ENCODE measurements at regions not wholly inside any gene's neighbourhood (a gene's known extent, or its start where the extent isn't known, plus 50 kb on each side); places are given as distances from the start of the nearest gene placed in this dataset.

DNA sequence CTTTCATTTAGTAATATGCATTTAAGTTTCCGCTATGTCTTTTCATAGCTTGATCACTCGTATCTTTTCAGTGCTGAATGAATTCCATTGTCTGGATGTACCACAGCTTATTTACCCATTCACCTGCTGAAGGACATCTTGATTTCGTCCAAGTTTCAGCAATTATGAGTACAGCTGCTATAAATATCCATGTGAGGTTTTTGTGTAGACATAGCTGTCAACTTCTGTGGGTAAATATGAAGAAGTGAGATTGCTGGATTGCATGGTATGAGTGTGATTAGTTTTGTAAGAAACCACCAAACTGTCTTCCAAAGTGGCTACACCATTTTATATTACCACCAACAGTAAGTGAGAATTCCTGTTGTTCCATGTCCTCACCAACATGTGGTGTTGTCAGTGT lies 79.2 kb upstream of the STMND1 start (continued):
- no peak for TF ChIP-seq CEBPB (IDR thresholded peaks at IDR 0.05; ENCODE audit: borderline replicate concordance in 1 of 2, low read depth in 2 of 2, low read length in 2 of 2)
- TF ChIP-seq HDAC2 (IDR thresholded peaks at IDR 0.05) = no peak
- TF ChIP-seq, protein P1, sequence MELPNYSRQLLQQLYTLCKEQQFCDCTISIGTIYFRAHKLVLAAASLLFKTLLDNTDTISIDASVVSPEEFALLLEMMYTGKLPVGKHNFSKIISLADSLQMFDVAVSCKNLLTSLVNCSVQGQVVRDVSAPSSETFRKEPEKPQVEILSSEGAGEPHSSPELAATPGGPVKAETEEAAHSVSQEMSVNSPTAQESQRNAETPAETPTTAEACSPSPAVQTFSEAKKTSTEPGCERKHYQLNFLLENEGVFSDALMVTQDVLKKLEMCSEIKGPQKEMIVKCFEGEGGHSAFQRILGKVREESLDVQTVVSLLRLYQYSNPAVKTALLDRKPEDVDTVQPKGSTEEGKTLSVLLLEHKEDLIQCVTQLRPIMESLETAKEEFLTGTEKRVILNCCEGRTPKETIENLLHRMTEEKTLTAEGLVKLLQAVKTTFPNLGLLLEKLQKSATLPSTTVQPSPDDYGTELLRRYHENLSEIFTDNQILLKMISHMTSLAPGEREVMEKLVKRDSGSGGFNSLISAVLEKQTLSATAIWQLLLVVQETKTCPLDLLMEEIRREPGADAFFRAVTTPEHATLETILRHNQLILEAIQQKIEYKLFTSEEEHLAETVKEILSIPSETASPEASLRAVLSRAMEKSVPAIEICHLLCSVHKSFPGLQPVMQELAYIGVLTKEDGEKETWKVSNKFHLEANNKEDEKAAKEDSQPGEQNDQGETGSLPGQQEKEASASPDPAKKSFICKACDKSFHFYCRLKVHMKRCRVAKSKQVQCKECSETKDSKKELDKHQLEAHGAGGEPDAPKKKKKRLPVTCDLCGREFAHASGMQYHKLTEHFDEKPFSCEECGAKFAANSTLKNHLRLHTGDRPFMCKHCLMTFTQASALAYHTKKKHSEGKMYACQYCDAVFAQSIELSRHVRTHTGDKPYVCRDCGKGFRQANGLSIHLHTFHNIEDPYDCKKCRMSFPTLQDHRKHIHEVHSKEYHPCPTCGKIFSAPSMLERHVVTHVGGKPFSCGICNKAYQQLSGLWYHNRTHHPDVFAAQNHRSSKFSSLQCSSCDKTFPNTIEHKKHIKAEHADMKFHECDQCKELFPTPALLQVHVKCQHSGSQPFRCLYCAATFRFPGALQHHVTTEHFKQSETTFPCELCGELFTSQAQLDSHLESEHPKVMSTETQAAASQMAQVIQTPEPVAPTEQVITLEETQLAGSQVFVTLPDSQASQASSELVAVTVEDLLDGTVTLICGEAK (IDR thresholded peaks at IDR 0.05; ENCODE audit: borderline replicate concordance) = no peak

DNA sequence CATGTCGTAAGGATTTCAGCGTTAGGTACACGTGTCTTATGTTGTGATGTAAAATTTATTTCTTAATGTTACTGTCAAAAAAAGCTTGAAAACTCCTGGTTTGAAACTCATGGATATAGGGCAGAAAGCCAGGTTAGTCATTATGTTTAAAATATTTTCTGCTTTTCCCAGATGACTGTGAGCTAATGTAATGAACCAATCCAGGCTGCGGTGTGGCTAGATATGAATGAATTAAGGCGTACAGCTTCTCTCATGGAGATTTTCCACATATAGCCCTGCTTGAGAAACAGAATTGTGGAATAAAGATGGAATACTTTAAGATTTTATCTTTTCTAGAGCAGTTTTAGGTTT lies 80.3 kb upstream of the STMND1 start:
- in situ Hi-C loops (cut with MboI) = no loop called here
- DNase-seq (ENCODE audit: low read depth, low spot score) = no peak
- ChIA-PET POLR2A (no interaction called here), RAD21 (ENCODE audit: unreplicated experiment) (no interaction called here), CTCF (no interaction called here), SMC1A (ENCODE audit: uncharacterized antibody, unreplicated experiment) (interaction anchor here (0.7 kb wide), 1 partner anchor 11 kb away, joined by 3 read pairs; no protein-coding TSS in a partner anchor)
- no peaks in the 10 kb centered on the region for H3K36me3 ChIP-seq (ENCODE audit: control insufficient read depth in 2 of 2, insufficient read depth in 2 of 2, low read length in 1 of 2)
- no peak overlapping the region for H3K9ac ChIP-seq (ENCODE audit: control insufficient read depth, insufficient read depth, low read length)
- 79% methylated on average over 5 of the region's 5 CpGs for WGBS (ENCODE audit: insufficient coverage, insufficient replicate concordance, low lambda C conversion rate, missing lambda C conversion rate)
- H3K4me3 ChIP-seq = no peak overlapping the region
- H3K4me2 ChIP-seq (ENCODE audit: control insufficient read depth, insufficient read depth) = no peak overlapping the region
- no TSS peak for BruUV-seq (replicated peaks)
- ATAC-seq = no peak
- no peaks in the 10 kb centered on the region for H3K79me2 ChIP-seq (ENCODE audit: control insufficient read depth, insufficient read depth, low read length)
- no peak for FAIRE-seq
- intact Hi-C loops (cut with micrococcal nuclease; ENCODE audit: unreplicated experiment) = no loop called here
- H3K27me3 ChIP-seq (replicated peaks in 1 of 2; ENCODE audit: control insufficient read depth in 2 of 2, insufficient read depth in 2 of 2, low read length in 1 of 2) = no peaks in the 10 kb centered on the region
- H3K4me1 ChIP-seq (ENCODE audit: control insufficient read depth, insufficient read depth, low read length) = no peaks in the 10 kb centered on the region
- no peaks in the 10 kb centered on the region for H4K20me1 ChIP-seq (ENCODE audit: control insufficient read depth, insufficient read depth)
- H3K27ac ChIP-seq (ENCODE audit: control insufficient read depth, insufficient read depth) = no peak overlapping the region
- peaks cover 2% of the 10 kb centered on the region; the same call in 2 of the 3 replicates for H3K9me3 ChIP-seq (replicated peaks; ENCODE audit: control insufficient read depth, insufficient read depth, low read length)
- H2AFZ ChIP-seq (ENCODE audit: control insufficient read depth, low read depth, low read length) = no peak overlapping the region
- TF ChIP-seq EED (IDR thresholded peaks at IDR 0.05; ENCODE audit: low read depth) (no peak), CHD1 (IDR thresholded peaks at IDR 0.05; ENCODE audit: low read depth, low read length) (no peak), MEF2B (IDR thresholded peaks at IDR 0.05; ENCODE audit: partially characterized antibody, poor library complexity, severe bottlenecking) (no peak), IKZF1 (conservative IDR thresholded peaks at IDR 0.05) (no peak)
- TF ChIP-seq, protein P2, sequence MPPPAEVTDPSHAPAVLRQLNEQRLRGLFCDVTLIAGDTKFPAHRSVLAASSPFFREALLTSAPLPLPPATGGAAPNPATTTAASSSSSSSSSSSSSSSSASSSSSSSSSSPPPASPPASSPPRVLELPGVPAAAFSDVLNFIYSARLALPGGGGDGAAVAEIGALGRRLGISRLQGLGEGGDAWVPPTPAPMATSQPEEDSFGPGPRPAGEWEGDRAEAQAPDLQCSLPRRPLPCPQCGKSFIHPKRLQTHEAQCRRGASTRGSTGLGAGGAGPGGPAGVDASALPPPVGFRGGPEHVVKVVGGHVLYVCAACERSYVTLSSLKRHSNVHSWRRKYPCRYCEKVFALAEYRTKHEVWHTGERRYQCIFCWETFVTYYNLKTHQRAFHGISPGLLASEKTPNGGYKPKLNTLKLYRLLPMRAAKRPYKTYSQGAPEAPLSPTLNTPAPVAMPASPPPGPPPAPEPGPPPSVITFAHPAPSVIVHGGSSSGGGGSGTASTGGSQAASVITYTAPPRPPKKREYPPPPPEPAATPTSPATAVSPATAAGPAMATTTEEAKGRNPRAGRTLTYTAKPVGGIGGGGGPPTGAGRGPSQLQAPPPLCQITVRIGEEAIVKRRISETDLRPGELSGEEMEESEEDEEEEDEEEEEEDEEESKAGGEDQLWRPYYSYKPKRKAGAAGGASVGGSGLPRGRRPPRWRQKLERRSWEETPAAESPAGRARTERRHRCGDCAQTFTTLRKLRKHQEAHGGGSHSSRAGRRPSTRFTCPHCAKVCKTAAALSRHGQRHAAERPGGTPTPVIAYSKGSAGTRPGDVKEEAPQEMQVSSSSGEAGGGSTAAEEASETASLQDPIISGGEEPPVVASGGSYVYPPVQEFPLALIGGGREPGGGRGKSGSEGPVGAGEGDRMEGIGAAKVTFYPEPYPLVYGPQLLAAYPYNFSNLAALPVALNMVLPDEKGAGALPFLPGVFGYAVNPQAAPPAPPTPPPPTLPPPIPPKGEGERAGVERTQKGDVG (CRISPR knock-in tag; IDR thresholded peaks at IDR 0.05) = no peak
- TF ChIP-seq, protein P3, sequence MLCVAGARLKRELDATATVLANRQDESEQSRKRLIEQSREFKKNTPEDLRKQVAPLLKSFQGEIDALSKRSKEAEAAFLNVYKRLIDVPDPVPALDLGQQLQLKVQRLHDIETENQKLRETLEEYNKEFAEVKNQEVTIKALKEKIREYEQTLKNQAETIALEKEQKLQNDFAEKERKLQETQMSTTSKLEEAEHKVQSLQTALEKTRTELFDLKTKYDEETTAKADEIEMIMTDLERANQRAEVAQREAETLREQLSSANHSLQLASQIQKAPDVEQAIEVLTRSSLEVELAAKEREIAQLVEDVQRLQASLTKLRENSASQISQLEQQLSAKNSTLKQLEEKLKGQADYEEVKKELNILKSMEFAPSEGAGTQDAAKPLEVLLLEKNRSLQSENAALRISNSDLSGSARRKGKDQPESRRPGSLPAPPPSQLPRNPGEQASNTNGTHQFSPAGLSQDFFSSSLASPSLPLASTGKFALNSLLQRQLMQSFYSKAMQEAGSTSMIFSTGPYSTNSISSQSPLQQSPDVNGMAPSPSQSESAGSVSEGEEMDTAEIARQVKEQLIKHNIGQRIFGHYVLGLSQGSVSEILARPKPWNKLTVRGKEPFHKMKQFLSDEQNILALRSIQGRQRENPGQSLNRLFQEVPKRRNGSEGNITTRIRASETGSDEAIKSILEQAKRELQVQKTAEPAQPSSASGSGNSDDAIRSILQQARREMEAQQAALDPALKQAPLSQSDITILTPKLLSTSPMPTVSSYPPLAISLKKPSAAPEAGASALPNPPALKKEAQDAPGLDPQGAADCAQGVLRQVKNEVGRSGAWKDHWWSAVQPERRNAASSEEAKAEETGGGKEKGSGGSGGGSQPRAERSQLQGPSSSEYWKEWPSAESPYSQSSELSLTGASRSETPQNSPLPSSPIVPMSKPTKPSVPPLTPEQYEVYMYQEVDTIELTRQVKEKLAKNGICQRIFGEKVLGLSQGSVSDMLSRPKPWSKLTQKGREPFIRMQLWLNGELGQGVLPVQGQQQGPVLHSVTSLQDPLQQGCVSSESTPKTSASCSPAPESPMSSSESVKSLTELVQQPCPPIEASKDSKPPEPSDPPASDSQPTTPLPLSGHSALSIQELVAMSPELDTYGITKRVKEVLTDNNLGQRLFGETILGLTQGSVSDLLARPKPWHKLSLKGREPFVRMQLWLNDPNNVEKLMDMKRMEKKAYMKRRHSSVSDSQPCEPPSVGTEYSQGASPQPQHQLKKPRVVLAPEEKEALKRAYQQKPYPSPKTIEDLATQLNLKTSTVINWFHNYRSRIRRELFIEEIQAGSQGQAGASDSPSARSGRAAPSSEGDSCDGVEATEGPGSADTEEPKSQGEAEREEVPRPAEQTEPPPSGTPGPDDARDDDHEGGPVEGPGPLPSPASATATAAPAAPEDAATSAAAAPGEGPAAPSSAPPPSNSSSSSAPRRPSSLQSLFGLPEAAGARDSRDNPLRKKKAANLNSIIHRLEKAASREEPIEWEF (IDR thresholded peaks at IDR 0.05; ENCODE audit: insufficient replicate concordance, low read depth, low read length) = no peak
